ENCODE measurements at regions not wholly inside any gene's neighbourhood (a gene's known extent, or its start where the extent isn't known, plus 50 kb on each side); places are given as distances from the start of the nearest gene placed in this dataset.

GRCh38 chr16:74035816-74036215 lies 260.8 kb upstream of the PSMD7 start:
- H3K27me3 ChIP-seq (ENCODE audit: control insufficient read depth, insufficient read depth, low read length, poor library complexity, severe bottlenecking): no peaks in the 10 kb centered on the region
- Mint-ChIP-seq H3K36me3 (ENCODE audit: low read depth) (no peaks in the 10 kb centered on the region), H3K27ac (no peak overlapping the region), H3K27me3 (ENCODE audit: insufficient read depth) (no peaks in the 10 kb centered on the region), H3K4me1 (peaks cover 29% of the 10 kb centered on the region), H3K9me3 (no peaks in the 10 kb centered on the region), H3K4me3 (no peak overlapping the region)
- H3K9me3 ChIP-seq (ENCODE audit: control insufficient read depth, low read length): no peaks in the 10 kb centered on the region
- H3K27ac ChIP-seq (ENCODE audit: low read depth, low read length): no peak overlapping the region
- no peak overlapping the region for H3K9ac ChIP-seq (ENCODE audit: extremely low read depth, low read length, poor library complexity, severe bottlenecking)
- peak; percentile 64 for DNase-seq
- TF ChIP-seq CTCF (conservative IDR thresholded peaks at IDR 0.05): peak; percentile 70
- H3K4me3 ChIP-seq (ENCODE audit: low read length): no peak overlapping the region
- H3K36me3 ChIP-seq (ENCODE audit: control insufficient read depth, insufficient read depth, low read length): no peaks in the 10 kb centered on the region
- no peaks in the 10 kb centered on the region for H3K4me1 ChIP-seq (ENCODE audit: control insufficient read depth, insufficient read depth, low read length)
- WGBS, 2 experiments (ENCODE audit: insufficient coverage in 1 of 2, insufficient read length in 1 of 2): 42 to 60% methylated on average over 1 of the region's 1 CpG

- Histone ChIP-seq H3K36me3 (ENCODE audit: control insufficient read depth, insufficient read depth, low read length) (no peaks in the 10 kb centered on the region), H3K9ac (ENCODE audit: extremely low read depth, low read length, poor library complexity, severe bottlenecking) (no peak overlapping the region), H3K27ac (ENCODE audit: low read depth, low read length) (no peak overlapping the region), H3K4me3 (ENCODE audit: low read length) (no peak overlapping the region), H3K27me3 (ENCODE audit: control insufficient read depth, insufficient read depth, low read length, poor library complexity, severe bottlenecking) (no peaks in the 10 kb centered on the region), H3K9me3 (ENCODE audit: control insufficient read depth, low read length) (no peaks in the 10 kb centered on the region), H3K4me1 (ENCODE audit: control insufficient read depth, insufficient read depth, low read length) (no peaks in the 10 kb centered on the region)
- Mint-ChIP-seq H3K27ac (no peak overlapping the region), H3K27me3 (ENCODE audit: insufficient read depth) (no peaks in the 10 kb centered on the region), H3K4me1 (peaks cover 34% of the 10 kb centered on the region), H3K9me3 (no peaks in the 10 kb centered on the region), H3K4me3 (no peak overlapping the region), H3K36me3 (ENCODE audit: low read depth) (no peaks in the 10 kb centered on the region)
- WGBS, 2 experiments (ENCODE audit: insufficient coverage in 1 of 2, insufficient read length in 1 of 2): 13 to 18% methylated on average over 3 to 4 of the region's 4 CpGs
- TF ChIP-seq CTCF (conservative IDR thresholded peaks at IDR 0.05): peak; percentile 83
- DNase-seq: no peak
Measured at GRCh38 chr16:74034862-74035261, 261.8 kb upstream of the PSMD7 start.

GRCh38 chr16:74034200-74034599 lies 262.4 kb upstream of the PSMD7 start:
- no peak overlapping the region for H3K4me3 ChIP-seq (ENCODE audit: low read length)
- no peak for DNase-seq
- Mint-ChIP-seq H3K9me3 (no peaks in the 10 kb centered on the region), H3K4me1 (peaks cover 40% of the 10 kb centered on the region), H3K27me3 (ENCODE audit: insufficient read depth) (no peaks in the 10 kb centered on the region), H3K4me3 (no peak overlapping the region), H3K36me3 (ENCODE audit: low read depth) (no peaks in the 10 kb centered on the region), H3K27ac (no peak overlapping the region)
- no peaks in the 10 kb centered on the region for H3K36me3 ChIP-seq (ENCODE audit: control insufficient read depth, insufficient read depth, low read length)
- no peak for TF ChIP-seq CTCF (conservative IDR thresholded peaks at IDR 0.05)
- 64 to 79% methylated on average over 8 to 9 of the region's 9 CpGs for WGBS, 2 experiments (ENCODE audit: insufficient coverage in 1 of 2, insufficient read length in 1 of 2)
- no peaks in the 10 kb centered on the region for H3K27me3 ChIP-seq (ENCODE audit: control insufficient read depth, insufficient read depth, low read length, poor library complexity, severe bottlenecking)
- H3K9ac ChIP-seq (ENCODE audit: extremely low read depth, low read length, poor library complexity, severe bottlenecking): no peak overlapping the region
- H3K9me3 ChIP-seq (ENCODE audit: control insufficient read depth, low read length): no peaks in the 10 kb centered on the region
- no peak overlapping the region for H3K27ac ChIP-seq (ENCODE audit: low read depth, low read length)
- H3K4me1 ChIP-seq (ENCODE audit: control insufficient read depth, insufficient read depth, low read length): peaks cover 1% of the 10 kb centered on the region

All from endodermal cell (in vitro differentiated cells).